ENCODE measurements at regions not wholly inside any gene's neighbourhood (a gene's known extent, or its start where the extent isn't known, plus 50 kb on each side); places are given as distances from the start of the nearest gene placed in this dataset.
"Not testable (repeated sequence)": the region's sequence is repeated elsewhere in the genome, so short reads cannot be mapped to it uniquely, and the experiment has no call there.

DNA sequence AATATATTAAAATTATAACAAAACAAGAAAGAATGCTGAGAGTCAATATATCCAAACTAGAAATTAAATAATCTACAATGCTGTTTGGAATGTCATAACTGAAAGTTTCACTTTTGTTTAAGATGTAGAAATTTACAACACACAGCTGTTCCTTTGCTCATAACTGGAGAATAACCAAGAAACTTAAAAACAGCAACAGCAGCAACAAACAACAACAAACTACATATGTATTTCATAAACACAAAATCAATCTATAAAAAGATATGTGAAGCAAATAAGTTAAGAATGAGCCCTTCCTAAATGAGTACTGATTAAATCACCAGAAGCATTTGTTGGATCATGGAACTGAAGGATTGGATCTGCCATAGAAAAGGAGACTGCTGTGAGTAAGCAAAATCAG, 456.5 kb upstream of the ZNF804A start:
- no peaks in the 10 kb centered on the region for H4K20me1 ChIP-seq (ENCODE audit: insufficient read depth, low read depth, low read length)

DNA sequence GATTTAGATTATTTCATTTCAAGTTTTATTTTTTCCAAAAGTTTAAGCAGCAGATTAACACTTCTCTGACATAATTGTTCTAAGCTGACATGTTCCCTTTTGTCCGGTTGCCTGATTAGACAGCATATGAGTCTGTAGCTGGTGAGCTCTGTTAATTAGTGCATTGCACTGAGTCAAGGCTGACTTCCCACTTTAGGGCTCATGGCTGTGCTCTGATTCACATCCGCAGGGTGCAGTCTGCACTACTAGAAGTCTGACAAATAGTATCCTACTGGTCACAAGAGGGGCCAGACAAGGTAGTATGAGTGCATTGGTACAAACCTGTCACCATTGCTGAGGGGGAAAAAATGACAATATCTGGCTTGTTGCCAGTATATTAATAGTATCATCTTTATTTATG, 443.9 kb upstream of the ZNF804A start:
- Histone ChIP-seq H2AFZ (ENCODE audit: low read length) (no peak overlapping the region), H3K36me3 (ENCODE audit: insufficient read depth, low read length) (no peaks in the 10 kb centered on the region), H3K9ac (ENCODE audit: low read length) (no peak overlapping the region), H3K4me2 (ENCODE audit: low read depth, low read length, poor library complexity, severe bottlenecking) (no peak overlapping the region), H3K27ac (ENCODE audit: low read length) (no peak overlapping the region), H3K79me2 (ENCODE audit: low read length) (no peaks in the 10 kb centered on the region), H3K27me3 (ENCODE audit: low read length) (no peaks in the 10 kb centered on the region), H4K20me1 (ENCODE audit: insufficient read depth, low read depth, low read length) (no peaks in the 10 kb centered on the region), H3K4me1 (ENCODE audit: low read length) (no peaks in the 10 kb centered on the region), H3K9me2 (replicated peaks; ENCODE audit: insufficient read depth, low read length) (no peaks in the 10 kb centered on the region), H3K9me3 (ENCODE audit: low read length) (no peaks in the 10 kb centered on the region), H3K4me3 (ENCODE audit: low read length) (no peak overlapping the region)
- no peak for DNase-seq

More for the DNA sequence above, 456.5 kb upstream of the ZNF804A start:
- no peak overlapping the region for H3K27ac ChIP-seq (ENCODE audit: low read length)
- H2AFZ ChIP-seq (ENCODE audit: low read length) = no peak overlapping the region
- H3K36me3 ChIP-seq (ENCODE audit: insufficient read depth, low read length) = no peaks in the 10 kb centered on the region
- no peaks in the 10 kb centered on the region for H3K4me1 ChIP-seq (ENCODE audit: low read length)
- no peak overlapping the region for H3K9ac ChIP-seq (ENCODE audit: low read length)
- H3K9me3 ChIP-seq (ENCODE audit: low read length) = no peaks in the 10 kb centered on the region
- H3K27me3 ChIP-seq (ENCODE audit: low read length) = no peaks in the 10 kb centered on the region
- no peaks in the 10 kb centered on the region for H3K79me2 ChIP-seq (ENCODE audit: low read length)
- no peak overlapping the region for H3K4me2 ChIP-seq (ENCODE audit: low read depth, low read length, poor library complexity, severe bottlenecking)
- H3K9me2 ChIP-seq (replicated peaks; ENCODE audit: insufficient read depth, low read length) = peaks cover 3% of the 10 kb centered on the region; the same call in 1 of the 2 replicates
- no peak for DNase-seq
- no peak overlapping the region for H3K4me3 ChIP-seq (ENCODE audit: low read length)

DNA sequence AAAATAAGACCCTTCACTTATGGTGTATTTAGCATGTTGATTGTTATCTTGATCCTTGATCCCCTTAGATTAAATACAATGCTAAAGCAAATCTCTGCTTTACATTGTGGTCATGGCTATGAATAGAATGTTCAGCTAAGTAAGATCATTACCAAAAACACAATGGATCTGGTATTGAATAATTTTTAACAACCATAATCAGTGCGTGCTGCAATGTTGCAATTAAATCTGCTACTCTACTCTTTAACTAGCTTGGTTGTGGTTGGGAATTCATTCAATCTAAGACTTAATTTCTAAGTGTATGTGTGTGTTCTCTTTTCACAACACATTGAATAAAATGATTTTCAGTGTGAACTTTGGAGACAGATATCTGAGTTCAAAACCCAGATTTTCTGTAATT, 442.5 kb upstream of the ZNF804A start:
- Histone ChIP-seq H3K4me1 (ENCODE audit: low read length) (no peaks in the 10 kb centered on the region), H3K9me2 (replicated peaks; ENCODE audit: insufficient read depth, low read length) (no peaks in the 10 kb centered on the region), H2AFZ (ENCODE audit: low read length) (no peak overlapping the region), H3K9ac (ENCODE audit: low read length) (no peak overlapping the region), H3K27me3 (ENCODE audit: low read length) (no peaks in the 10 kb centered on the region), H3K36me3 (ENCODE audit: insufficient read depth, low read length) (no peaks in the 10 kb centered on the region), H3K4me2 (ENCODE audit: low read depth, low read length, poor library complexity, severe bottlenecking) (no peak overlapping the region), H4K20me1 (ENCODE audit: insufficient read depth, low read depth, low read length) (no peaks in the 10 kb centered on the region), H3K79me2 (ENCODE audit: low read length) (no peaks in the 10 kb centered on the region), H3K27ac (ENCODE audit: low read length) (no peak overlapping the region), H3K4me3 (ENCODE audit: low read length) (no peak overlapping the region), H3K9me3 (ENCODE audit: low read length) (no peaks in the 10 kb centered on the region)
- no peak for DNase-seq

DNA sequence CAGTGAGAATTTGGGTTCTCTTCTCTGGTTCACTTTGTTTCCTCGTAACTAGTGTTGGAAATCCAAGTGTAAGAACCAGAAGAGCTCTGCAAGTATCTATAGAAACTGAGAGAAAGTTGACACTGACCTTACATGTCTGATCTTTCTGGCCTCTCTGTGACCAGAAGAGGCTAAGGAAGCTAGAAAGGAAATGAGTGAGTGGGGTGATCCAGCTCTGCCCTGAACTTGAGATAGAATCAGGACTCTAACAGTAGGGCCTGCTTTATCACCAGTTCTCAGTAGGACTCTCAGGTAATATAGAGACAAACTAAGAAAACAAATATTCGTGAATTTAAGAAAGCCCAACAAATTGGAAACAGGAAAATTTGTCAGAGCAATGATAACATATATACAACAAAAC, 441.2 kb upstream of the ZNF804A start:
- Histone ChIP-seq H3K4me1 (ENCODE audit: low read length) (no peaks in the 10 kb centered on the region), H3K4me3 (ENCODE audit: low read length) (no peak overlapping the region), H3K27ac (ENCODE audit: low read length) (no peak overlapping the region), H3K27me3 (ENCODE audit: low read length) (no peaks in the 10 kb centered on the region), H3K9me3 (ENCODE audit: low read length) (no peaks in the 10 kb centered on the region), H4K20me1 (ENCODE audit: insufficient read depth, low read depth, low read length) (no peaks in the 10 kb centered on the region), H3K79me2 (ENCODE audit: low read length) (no peaks in the 10 kb centered on the region), H2AFZ (ENCODE audit: low read length) (no peak overlapping the region), H3K9me2 (replicated peaks; ENCODE audit: insufficient read depth, low read length) (no peaks in the 10 kb centered on the region), H3K9ac (ENCODE audit: low read length) (no peak overlapping the region), H3K36me3 (ENCODE audit: insufficient read depth, low read length) (no peaks in the 10 kb centered on the region), H3K4me2 (ENCODE audit: low read depth, low read length, poor library complexity, severe bottlenecking) (no peak overlapping the region)
- no peak for DNase-seq

DNA sequence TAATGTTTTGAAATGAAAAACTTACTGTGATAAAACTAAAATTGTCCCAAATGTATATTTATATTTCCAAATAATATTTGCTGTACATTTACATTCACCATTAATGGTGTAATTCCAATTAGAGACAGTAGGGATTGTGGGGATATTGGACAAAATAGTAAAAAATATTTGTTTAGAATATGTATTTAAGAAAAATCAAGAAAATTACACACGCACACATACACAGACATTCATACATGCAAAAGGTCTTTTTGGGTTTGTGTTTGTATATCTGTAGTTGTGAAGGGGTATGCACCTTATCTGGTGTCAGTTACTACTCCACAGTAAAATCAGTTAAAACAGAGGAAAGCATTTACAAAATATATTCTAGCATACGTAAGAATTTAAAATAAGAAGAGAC, 435.9 kb upstream of the ZNF804A start:
- Histone ChIP-seq H3K9ac (ENCODE audit: low read length) (no peak overlapping the region), H3K9me3 (ENCODE audit: low read length) (no peaks in the 10 kb centered on the region), H3K27ac (ENCODE audit: low read length) (no peak overlapping the region), H3K9me2 (replicated peaks; ENCODE audit: insufficient read depth, low read length) (no peaks in the 10 kb centered on the region), H3K27me3 (ENCODE audit: low read length) (no peaks in the 10 kb centered on the region), H3K4me1 (ENCODE audit: low read length) (no peaks in the 10 kb centered on the region), H3K36me3 (ENCODE audit: insufficient read depth, low read length) (no peaks in the 10 kb centered on the region), H3K79me2 (ENCODE audit: low read length) (no peaks in the 10 kb centered on the region), H3K4me2 (ENCODE audit: low read depth, low read length, poor library complexity, severe bottlenecking) (no peak overlapping the region), H3K4me3 (ENCODE audit: low read length) (no peak overlapping the region), H2AFZ (ENCODE audit: low read length) (no peak overlapping the region), H4K20me1 (ENCODE audit: insufficient read depth, low read depth, low read length) (no peaks in the 10 kb centered on the region)
- DNase-seq = no peak

DNA sequence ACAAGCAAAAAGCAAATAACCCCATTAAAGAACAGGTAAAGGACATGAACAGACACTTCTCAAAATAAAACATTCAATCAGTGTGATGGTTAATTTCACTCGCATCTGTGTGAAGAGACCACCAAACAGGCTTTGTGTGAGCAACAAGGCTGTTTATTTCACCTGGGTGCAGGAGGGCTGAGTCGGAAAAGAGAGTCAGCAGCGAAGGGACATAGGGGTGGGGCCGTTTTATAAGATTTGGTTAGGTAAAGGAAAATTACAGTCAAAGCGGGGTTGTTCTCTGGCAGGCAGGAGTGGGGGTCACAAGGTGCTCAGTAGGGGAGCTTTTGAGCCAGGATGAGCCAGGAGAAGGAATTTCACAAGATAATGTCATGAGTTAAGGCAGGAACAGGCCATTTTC, 429.5 kb upstream of the ZNF804A start:
- H3K4me1 ChIP-seq (ENCODE audit: low read length); H2AFZ ChIP-seq (ENCODE audit: low read length); H3K27ac ChIP-seq (ENCODE audit: low read length); H3K36me3 ChIP-seq (ENCODE audit: insufficient read depth, low read length); H3K4me2 ChIP-seq (ENCODE audit: low read depth, low read length, poor library complexity, severe bottlenecking); H3K4me3 ChIP-seq (ENCODE audit: low read length); H4K20me1 ChIP-seq (ENCODE audit: insufficient read depth, low read depth, low read length); DNase-seq; H3K79me2 ChIP-seq (ENCODE audit: low read length); H3K9me3 ChIP-seq (ENCODE audit: low read length); H3K9ac ChIP-seq (ENCODE audit: low read length); H3K27me3 ChIP-seq (ENCODE audit: low read length); H3K9me2 ChIP-seq (replicated peaks; ENCODE audit: insufficient read depth, low read length): not testable (repeated sequence)

DNA sequence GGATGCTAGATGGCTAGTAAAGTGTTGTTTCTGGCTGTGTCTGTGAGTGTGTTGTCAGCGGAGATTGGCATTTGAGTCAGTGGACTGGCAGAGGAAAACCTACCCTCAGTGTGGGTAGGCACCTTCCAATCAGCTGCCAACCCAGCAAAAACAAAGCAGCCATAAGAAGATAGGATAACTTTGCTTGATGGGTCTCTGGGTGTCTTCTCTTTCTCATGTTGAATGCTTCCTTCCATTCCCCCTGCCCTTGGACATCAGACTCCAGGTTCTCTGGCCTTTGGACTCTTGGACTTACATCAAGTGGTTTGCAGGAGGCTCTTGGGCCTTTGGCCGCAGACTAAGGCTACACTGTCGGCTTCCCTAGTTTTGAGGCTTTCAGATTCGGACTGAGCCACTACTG, 429.0 kb upstream of the ZNF804A start:
- no peaks in the 10 kb centered on the region for H3K79me2 ChIP-seq (ENCODE audit: low read length)

DNA sequence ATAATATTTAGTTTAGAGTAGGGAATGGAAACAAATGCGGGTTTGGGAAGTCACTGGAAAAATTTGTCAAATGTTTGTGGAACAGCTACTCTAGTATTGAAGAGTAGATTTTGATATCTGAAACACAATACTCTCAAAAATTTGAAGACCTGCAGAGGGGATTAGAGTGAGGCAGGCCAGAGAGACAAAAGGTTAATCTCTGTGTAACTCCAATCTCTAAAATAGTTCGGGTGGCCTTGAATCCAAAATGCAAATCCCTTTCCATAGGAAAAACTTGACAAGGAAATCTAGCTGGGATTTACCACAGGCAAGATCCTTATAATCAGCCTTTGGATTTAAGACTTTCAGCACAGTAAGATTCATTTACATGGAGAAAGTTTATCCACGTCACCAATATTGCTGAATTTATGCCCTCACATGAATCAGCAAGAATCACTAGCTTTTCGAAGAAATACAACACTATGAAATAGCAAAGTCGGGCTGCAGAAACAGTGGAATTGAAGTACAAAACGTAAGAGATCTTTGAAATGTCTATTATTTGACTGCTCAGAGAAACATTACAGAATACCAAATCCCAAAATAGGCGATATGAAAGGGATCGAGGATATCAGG, 423.7 kb upstream of the ZNF804A start:
- DNase-seq = no peak
- Histone ChIP-seq H3K9me2 (replicated peaks; ENCODE audit: insufficient read depth, low read length) (no peaks in the 10 kb centered on the region), H4K20me1 (ENCODE audit: insufficient read depth, low read depth, low read length) (no peaks in the 10 kb centered on the region), H3K4me2 (ENCODE audit: low read depth, low read length, poor library complexity, severe bottlenecking) (no peak overlapping the region), H3K9me3 (ENCODE audit: low read length) (no peaks in the 10 kb centered on the region), H3K79me2 (ENCODE audit: low read length) (no peaks in the 10 kb centered on the region), H3K4me1 (ENCODE audit: low read length) (no peaks in the 10 kb centered on the region), H3K27me3 (ENCODE audit: low read length) (no peaks in the 10 kb centered on the region), H3K9ac (ENCODE audit: low read length) (no peak overlapping the region), H3K27ac (ENCODE audit: low read length) (no peak overlapping the region), H3K4me3 (ENCODE audit: low read length) (no peak overlapping the region), H3K36me3 (ENCODE audit: insufficient read depth, low read length) (no peaks in the 10 kb centered on the region), H2AFZ (ENCODE audit: low read length) (no peak overlapping the region)

More for the DNA sequence above, 429.0 kb upstream of the ZNF804A start:
- no peaks in the 10 kb centered on the region for H3K9me2 ChIP-seq (replicated peaks; ENCODE audit: insufficient read depth, low read length)
- H2AFZ ChIP-seq (ENCODE audit: low read length) = no peak overlapping the region
- H3K9ac ChIP-seq (ENCODE audit: low read length) = no peak overlapping the region
- H3K9me3 ChIP-seq (ENCODE audit: low read length) = no peaks in the 10 kb centered on the region
- H4K20me1 ChIP-seq (ENCODE audit: insufficient read depth, low read depth, low read length) = no peaks in the 10 kb centered on the region
- no peaks in the 10 kb centered on the region for H3K4me1 ChIP-seq (ENCODE audit: low read length)
- H3K36me3 ChIP-seq (ENCODE audit: insufficient read depth, low read length) = no peaks in the 10 kb centered on the region
- no peak overlapping the region for H3K4me2 ChIP-seq (ENCODE audit: low read depth, low read length, poor library complexity, severe bottlenecking)
- H3K27ac ChIP-seq (ENCODE audit: low read length) = no peak overlapping the region
- DNase-seq = no peak
- H3K4me3 ChIP-seq (ENCODE audit: low read length) = no peak overlapping the region
- H3K27me3 ChIP-seq (ENCODE audit: low read length) = no peaks in the 10 kb centered on the region

DNA sequence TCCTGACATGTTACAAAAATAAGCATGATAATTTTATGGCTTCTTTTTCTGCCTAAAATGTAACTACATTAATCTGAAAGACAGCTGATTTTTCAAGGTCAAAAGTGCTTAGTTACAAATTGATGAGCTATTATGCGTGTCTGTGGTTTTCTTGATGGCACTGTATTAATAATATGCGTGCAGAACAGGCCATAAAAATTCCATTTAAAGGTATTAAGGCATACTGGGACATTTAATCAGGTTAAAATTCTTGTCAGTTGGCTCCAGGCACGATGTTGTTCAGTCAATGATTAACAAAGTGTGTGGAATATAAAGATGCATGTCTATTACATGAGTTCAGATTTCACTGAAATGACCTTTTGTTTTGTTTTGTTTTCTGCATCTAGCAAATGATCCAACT, 420.1 kb upstream of the ZNF804A start:
- no peak overlapping the region for H3K4me3 ChIP-seq (ENCODE audit: low read length)
- no peak overlapping the region for H3K4me2 ChIP-seq (ENCODE audit: low read depth, low read length, poor library complexity, severe bottlenecking)
- H2AFZ ChIP-seq (ENCODE audit: low read length) = no peak overlapping the region
- no peak for DNase-seq
- no peaks in the 10 kb centered on the region for H4K20me1 ChIP-seq (ENCODE audit: insufficient read depth, low read depth, low read length)
- H3K27me3 ChIP-seq (ENCODE audit: low read length) = no peaks in the 10 kb centered on the region
- H3K27ac ChIP-seq (ENCODE audit: low read length) = no peak overlapping the region
- H3K9ac ChIP-seq (ENCODE audit: low read length) = no peak overlapping the region
- no peaks in the 10 kb centered on the region for H3K4me1 ChIP-seq (ENCODE audit: low read length)
- no peaks in the 10 kb centered on the region for H3K79me2 ChIP-seq (ENCODE audit: low read length)
- no peaks in the 10 kb centered on the region for H3K9me3 ChIP-seq (ENCODE audit: low read length)
- no peaks in the 10 kb centered on the region for H3K36me3 ChIP-seq (ENCODE audit: insufficient read depth, low read length)
- H3K9me2 ChIP-seq (replicated peaks; ENCODE audit: insufficient read depth, low read length) = no peaks in the 10 kb centered on the region
